MM.1S (cell line): ENCODE measurements at regions not wholly inside any gene's neighbourhood (a gene's known extent, or its start where the extent isn't known, plus 50 kb on each side); places are given as distances from the start of the nearest gene placed in this dataset.

ENCODE experiments used
- DNase-seq: peaks from one replicate; pipeline ENCODE4 v3.0.0-alpha.2; 2015
- H2AFZ ChIP-seq: fragments of 300-600 bp; sonication (generic); 2 replicates; pipeline ENCODE4 v1.6.0; 2016; ENCODE audit warnings: antibody characterized with exemption, low read length
- H3F3A ChIP-seq: fragments of 300-600 bp; sonication (generic); 2 replicates; pipeline ENCODE4 v1.6.1; 2016; ENCODE audit warnings: mild to moderate bottlenecking, antibody characterized with exemption, low read length, moderate library complexity, mixed read lengths; ENCODE audit not compliant: insufficient read depth
- H3K27ac ChIP-seq: fragments of 300-600 bp; sonication (generic); 2 replicates; pipeline ENCODE4 v1.5.1; 2016; ENCODE audit warnings: mild to moderate bottlenecking, low read length
- H3K27me3 ChIP-seq: fragments of 300-600 bp; sonication (generic); replicated peaks from 2 replicates; pipeline ENCODE4 v1.6.0; 2016; ENCODE audit warnings: low read length; ENCODE audit not compliant: insufficient read depth
- H3K36me3 ChIP-seq: fragments of 300-600 bp; sonication (generic); replicated peaks from 2 replicates; pipeline ENCODE4 v1.6.1; 2016; ENCODE audit warnings: mild to moderate bottlenecking, low read length, mixed read lengths; ENCODE audit not compliant: insufficient read depth
- H3K4me1 ChIP-seq: fragments of 300-600 bp; sonication (generic); 2 replicates; pipeline ENCODE4 v1.6.1; 2016; ENCODE audit warnings: low read length, mixed read lengths
- H3K4me2 ChIP-seq: fragments of 300-600 bp; sonication (generic); 2 replicates; pipeline ENCODE4 v1.6.0; 2016; ENCODE audit warnings: low read depth, low read length
- H3K4me3 ChIP-seq: fragments of 300-600 bp; sonication (generic); 2 replicates; pipeline ENCODE4 v1.5.1; 2016; ENCODE audit warnings: low read length, mixed read lengths
- H3K79me2 ChIP-seq: fragments of 300-600 bp; sonication (generic); 2 replicates; pipeline ENCODE4 v1.6.1; 2016; ENCODE audit warnings: mixed run types, low read length, mixed read lengths
- H3K9ac ChIP-seq: fragments of 300-600 bp; sonication (generic); 2 replicates; pipeline ENCODE4 v1.6.1; 2016; ENCODE audit warnings: low read length, mixed read lengths
- H3K9me2 ChIP-seq: fragments of 300-600 bp; sonication (generic); replicated peaks from 2 replicates; pipeline ENCODE4 v1.6.1; 2016; ENCODE audit warnings: mild to moderate bottlenecking, low read length, mixed read lengths; ENCODE audit not compliant: insufficient read depth
- H3K9me3 ChIP-seq: fragments of 300-600 bp; sonication (generic); replicated peaks from 2 replicates; pipeline ENCODE4 v1.6.1; 2016; ENCODE audit warnings: mild to moderate bottlenecking, low read length, mixed read lengths; ENCODE audit not compliant: insufficient read depth
- H4K20me1 ChIP-seq: fragments of 300-600 bp; sonication (generic); 2 replicates; pipeline ENCODE4 v1.6.1; 2016; ENCODE audit warnings: mild to moderate bottlenecking, low read length, moderate library complexity, mixed read lengths; ENCODE audit not compliant: insufficient read depth
- EZH2 ChIP-seq: fragments of 300-600 bp; sonication (generic); optimal IDR thresholded peaks from 2 replicates; pipeline ENCODE3; 2017; ENCODE audit warnings: low read depth, mild to moderate bottlenecking, antibody characterized with exemption, low read length, mixed read lengths
- EZH2phosphoT487 ChIP-seq: fragments of 300-600 bp; sonication (generic); IDR thresholded peaks from 2 replicates; pipeline ENCODE4 v1.6.1; 2018; ENCODE audit warnings: antibody characterized with exemption, low read length
- TF ChIP-seq, protein P1 (sequence below): fragments of 300-600 bp; sonication (generic); IDR thresholded peaks from 2 replicates; pipeline ENCODE4 v1.5.1; 2016; ENCODE audit warnings: antibody characterized with exemption, low read length, mixed read lengths

DNA sequence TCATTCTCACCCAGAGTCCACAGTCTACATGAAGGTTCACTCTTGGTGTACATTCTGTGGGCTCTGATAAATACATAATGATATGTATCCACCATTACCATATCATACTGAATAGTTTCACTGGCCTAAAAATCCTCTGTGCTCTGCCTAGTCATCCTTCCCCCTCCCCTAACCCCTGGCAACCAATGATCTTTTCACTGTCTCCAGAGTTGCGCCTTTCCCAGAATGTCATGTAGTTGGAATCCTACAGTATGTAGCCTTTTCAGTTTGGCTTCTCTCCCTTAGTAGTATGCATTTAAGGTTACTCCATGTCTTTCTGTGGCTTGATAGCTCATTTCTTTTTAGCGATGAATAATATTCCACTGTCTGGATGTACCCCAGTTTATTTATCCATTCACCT is 101.3 kb downstream of the NOG start:
- H3K27ac ChIP-seq, result no peak overlapping the region
- H3K36me3 ChIP-seq, result no peaks in the 10 kb centered on the region
- H3K4me3 ChIP-seq, result no peak overlapping the region
- H3K4me2 ChIP-seq, result no peak overlapping the region
- H3K9ac ChIP-seq, result no peak overlapping the region
- H3F3A ChIP-seq, result no peaks in the 10 kb centered on the region
- H3K4me1 ChIP-seq, result no peaks in the 10 kb centered on the region
- H2AFZ ChIP-seq, result no peak overlapping the region
- no peaks in the 10 kb centered on the region for H3K9me3 ChIP-seq
- no peaks in the 10 kb centered on the region for H3K79me2 ChIP-seq
- H3K9me2 ChIP-seq, result no peaks in the 10 kb centered on the region
- TF ChIP-seq EZH2phosphoT487, result no peak
- TF ChIP-seq EZH2, result no peak
- TF ChIP-seq, protein P1, sequence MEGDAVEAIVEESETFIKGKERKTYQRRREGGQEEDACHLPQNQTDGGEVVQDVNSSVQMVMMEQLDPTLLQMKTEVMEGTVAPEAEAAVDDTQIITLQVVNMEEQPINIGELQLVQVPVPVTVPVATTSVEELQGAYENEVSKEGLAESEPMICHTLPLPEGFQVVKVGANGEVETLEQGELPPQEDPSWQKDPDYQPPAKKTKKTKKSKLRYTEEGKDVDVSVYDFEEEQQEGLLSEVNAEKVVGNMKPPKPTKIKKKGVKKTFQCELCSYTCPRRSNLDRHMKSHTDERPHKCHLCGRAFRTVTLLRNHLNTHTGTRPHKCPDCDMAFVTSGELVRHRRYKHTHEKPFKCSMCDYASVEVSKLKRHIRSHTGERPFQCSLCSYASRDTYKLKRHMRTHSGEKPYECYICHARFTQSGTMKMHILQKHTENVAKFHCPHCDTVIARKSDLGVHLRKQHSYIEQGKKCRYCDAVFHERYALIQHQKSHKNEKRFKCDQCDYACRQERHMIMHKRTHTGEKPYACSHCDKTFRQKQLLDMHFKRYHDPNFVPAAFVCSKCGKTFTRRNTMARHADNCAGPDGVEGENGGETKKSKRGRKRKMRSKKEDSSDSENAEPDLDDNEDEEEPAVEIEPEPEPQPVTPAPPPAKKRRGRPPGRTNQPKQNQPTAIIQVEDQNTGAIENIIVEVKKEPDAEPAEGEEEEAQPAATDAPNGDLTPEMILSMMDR, result no peak
- H4K20me1 ChIP-seq, result no peaks in the 10 kb centered on the region
- no peak for DNase-seq
- H3K27me3 ChIP-seq, result no peaks in the 10 kb centered on the region

DNA sequence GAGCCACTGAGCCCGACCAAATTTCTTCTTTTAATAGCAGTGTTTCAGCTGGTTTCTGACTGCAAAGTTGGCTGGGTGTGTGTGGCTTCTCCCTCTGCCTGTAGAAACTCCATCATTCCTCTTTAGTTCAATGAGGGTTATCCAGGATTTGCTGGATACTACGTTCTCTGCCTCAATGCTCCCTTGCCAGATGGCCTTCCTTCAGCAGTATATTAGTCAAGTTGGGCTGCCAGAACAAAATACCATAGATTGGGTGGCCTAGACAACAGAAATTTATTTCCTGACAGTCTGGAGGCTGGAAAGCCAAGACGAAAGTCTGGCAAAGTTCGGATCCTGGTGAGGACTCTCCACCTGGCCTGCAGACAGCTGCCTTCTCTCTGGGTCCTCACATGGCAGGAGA is 103.7 kb downstream of the NOG start:
- no peaks in the 10 kb centered on the region for H3K9me3 ChIP-seq
- TF ChIP-seq EZH2 (no peak), EZH2phosphoT487 (no peak)
- TF ChIP-seq, protein P1, result no peak
- H3K4me1 ChIP-seq, result no peaks in the 10 kb centered on the region
- no peak overlapping the region for H2AFZ ChIP-seq
- H3K79me2 ChIP-seq, result no peaks in the 10 kb centered on the region
- H3F3A ChIP-seq, result no peaks in the 10 kb centered on the region
- no peak overlapping the region for H3K4me3 ChIP-seq
- no peak overlapping the region for H3K27ac ChIP-seq
- H3K4me2 ChIP-seq, result no peak overlapping the region
- H4K20me1 ChIP-seq, result no peaks in the 10 kb centered on the region
- DNase-seq, result no peak
- H3K9ac ChIP-seq, result no peak overlapping the region
- no peaks in the 10 kb centered on the region for H3K27me3 ChIP-seq
- H3K9me2 ChIP-seq, result no peaks in the 10 kb centered on the region
- no peaks in the 10 kb centered on the region for H3K36me3 ChIP-seq

DNA sequence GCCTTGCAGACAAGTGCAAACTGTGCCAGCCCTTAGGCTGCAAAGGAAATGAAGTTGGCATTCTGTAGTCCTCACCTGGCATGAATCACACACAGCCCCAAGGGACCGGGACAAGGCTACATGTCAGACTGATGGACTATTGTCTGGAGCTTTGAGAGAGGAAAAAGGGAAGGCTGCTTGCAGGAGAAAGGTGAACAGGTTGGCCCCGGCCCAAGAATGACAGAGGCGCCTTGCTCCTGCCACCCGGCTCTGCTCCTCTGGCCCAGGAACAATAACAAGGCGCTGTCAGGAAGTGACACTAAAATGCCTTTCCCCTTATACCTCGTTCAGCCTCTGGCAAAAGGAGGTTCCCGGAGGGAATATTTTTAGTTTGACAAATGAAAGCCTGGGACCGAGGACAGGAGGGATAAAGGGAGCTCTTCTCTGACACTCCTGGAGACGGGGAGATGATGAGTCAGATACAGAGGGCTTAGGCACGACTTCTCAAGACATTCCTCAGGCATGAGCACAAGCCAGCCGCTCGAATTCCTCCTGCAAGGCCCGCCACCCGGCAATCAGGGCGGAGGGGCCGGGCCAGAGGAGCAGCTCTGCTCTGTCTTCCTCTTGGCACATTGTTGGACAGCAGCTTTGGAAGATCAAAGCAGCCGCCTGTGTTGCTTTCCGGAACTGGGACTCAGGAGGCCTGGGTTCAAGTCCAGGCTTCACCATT is 105.8 kb downstream of the NOG start:
- H3K27ac ChIP-seq, result no peak overlapping the region
- H3K4me3 ChIP-seq, result no peak overlapping the region
- H3K36me3 ChIP-seq, result no peaks in the 10 kb centered on the region
- H3K4me1 ChIP-seq, result no peaks in the 10 kb centered on the region
- no peak overlapping the region for H2AFZ ChIP-seq
- DNase-seq, result no peak
- no peaks in the 10 kb centered on the region for H3K9me3 ChIP-seq
- no peaks in the 10 kb centered on the region for H4K20me1 ChIP-seq
- no peaks in the 10 kb centered on the region for H3K9me2 ChIP-seq
- H3K9ac ChIP-seq, result no peak overlapping the region
- H3F3A ChIP-seq, result no peaks in the 10 kb centered on the region
- no peaks in the 10 kb centered on the region for H3K79me2 ChIP-seq
- no peak overlapping the region for H3K4me2 ChIP-seq
- no peak for TF ChIP-seq EZH2phosphoT487
- no peak for TF ChIP-seq EZH2
- TF ChIP-seq, protein P1, result no peak
- no peaks in the 10 kb centered on the region for H3K27me3 ChIP-seq
